HG03354 (cell line): ENCODE measurements at regions not wholly inside any gene's neighbourhood (a gene's known extent, or its start where the extent isn't known, plus 50 kb on each side); places are given as distances from the start of the nearest gene placed in this dataset.

ENCODE experiments used
- ATAC-seq: cut with Tn5 transposase; IDR thresholded peaks from one replicate; pipeline ENCODE4 v1.9.1; 2021; ENCODE audit warnings: mild to moderate bottlenecking; ENCODE audit not compliant: unreplicated experiment, poor library complexity, severe bottlenecking

- no peak for ATAC-seq
These were observed 471.1 kb upstream of the FAM98A start for GRCh38 chr2:34070196-34070595.

DNA sequence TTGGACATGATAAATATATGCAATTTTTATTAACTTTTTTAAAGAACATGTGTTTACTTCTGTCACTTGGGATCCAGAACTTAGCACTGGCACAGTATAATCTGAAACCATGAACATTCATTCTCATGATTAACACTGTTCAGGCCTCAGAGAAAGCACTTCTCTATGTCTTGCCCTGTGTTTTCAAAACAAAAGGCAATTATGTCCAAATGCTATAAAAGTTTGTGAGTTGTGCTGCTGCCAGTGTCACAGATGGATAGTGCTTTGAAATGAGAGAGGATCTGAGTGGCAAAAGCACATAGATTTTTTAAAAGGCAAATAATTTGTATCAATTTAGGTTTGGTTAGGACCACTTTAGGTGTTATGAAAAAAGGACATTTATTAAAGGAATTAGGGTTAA is 470.5 kb upstream of the FAM98A start:
- ATAC-seq: no peak

DNA sequence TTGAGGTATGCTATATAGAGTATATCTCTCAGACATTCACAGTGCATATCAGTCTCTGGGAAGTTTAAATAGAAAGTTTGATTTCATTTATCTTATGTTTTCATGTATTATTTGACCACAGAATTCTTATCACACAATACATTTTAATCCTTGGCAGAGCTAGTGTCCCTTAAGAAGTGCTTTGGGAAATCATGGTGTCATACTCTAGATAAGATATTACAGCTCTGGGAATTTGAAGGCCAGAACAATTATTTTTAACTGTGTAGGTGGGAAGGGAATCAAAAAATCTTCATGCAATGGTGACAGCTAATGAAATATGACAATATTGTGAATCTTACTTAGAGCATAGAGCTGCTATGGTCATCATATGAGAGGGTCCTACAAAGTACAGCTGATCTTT is 451.3 kb upstream of the FAM98A start:
- no peak for ATAC-seq

- ATAC-seq: no peak
These were observed 446.1 kb upstream of the FAM98A start for GRCh38 chr2:34045101-34045655.

DNA sequence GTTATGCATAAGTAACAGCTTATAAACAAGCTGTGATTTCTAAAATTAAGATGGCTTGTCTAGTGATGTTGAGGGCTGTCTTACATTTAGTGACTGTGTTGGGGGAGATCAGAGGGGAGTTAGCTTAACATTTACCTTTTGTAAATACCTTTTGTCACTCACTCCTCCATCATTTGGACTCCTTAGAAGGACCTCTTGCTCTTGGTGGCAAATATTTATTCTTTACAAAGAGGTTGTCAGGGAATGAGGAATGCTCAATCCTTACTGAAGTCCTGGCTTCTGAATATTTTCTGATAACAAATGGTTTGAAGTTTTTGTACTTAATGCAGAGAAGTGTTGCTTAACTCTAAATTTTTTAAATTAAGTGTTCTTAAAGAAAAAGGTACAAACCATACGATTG is 438.8 kb upstream of the FAM98A start:
- no peak for ATAC-seq

DNA sequence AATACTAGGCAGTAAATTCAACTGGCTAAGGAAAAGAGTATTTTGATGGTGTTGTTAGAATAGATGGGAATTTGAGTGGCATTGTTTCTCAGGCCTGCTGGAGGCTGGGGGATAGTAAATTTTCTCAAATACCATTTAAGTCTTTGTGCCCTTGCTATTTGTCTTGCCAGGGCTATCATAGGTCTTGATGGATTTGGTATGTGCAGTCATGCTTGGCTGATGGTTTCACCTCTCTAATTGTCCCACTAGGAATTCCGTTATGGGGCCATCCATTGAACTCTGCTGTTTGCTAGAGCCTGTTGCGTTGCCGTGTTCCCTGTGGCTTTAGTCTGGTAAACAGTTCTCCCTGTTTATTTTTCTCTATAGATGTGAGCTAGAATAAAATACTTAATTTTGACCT is 438.1 kb upstream of the FAM98A start:
- no peak for ATAC-seq

GRCh38 chr2:34031097-34031496 is 432.0 kb upstream of the FAM98A start:
- ATAC-seq: no peak

- no peak for ATAC-seq
These were observed 431.2 kb upstream of the FAM98A start for GRCh38 chr2:34030273-34030672.

DNA sequence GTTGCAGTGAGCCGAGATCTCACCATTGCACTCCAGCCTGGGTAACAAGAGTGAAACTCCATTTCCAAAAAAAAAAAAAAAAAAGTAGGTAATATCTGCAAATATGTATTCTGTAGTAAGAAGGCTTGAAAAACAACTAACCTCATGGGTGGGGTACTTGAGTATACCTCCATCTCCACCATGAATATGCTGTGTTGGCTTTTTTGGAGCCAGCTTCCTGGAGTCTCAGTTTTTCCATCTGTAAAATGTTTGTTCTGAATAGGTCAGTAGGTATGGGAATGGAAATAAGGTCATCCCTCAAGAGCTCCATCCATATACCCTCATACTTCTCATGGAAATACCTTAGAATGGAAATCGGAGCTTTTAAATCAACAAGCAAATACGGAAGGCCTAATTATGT is 430.0 kb upstream of the FAM98A start:
- ATAC-seq: no peak

DNA sequence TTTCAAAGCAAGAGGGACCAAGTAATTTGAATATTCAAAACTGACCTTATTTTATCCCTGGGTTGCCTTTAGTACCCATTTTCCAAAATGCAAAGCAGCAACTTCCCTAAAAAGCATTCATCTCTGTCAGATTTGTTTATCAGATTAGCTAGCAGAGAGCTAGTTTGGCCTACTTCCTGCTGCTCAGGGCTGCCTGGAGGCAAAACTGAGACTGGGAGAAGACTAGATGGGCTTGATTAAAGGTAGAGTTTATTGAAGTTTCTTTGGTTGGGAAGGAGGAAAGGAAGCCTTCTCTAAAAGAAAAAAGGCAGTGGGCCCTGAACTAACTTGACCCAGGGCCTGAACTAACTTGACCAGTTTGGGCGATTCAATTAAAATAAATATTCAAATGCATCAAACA is 426.1 kb upstream of the FAM98A start:
- no peak for ATAC-seq

GRCh38 chr2:34012715-34013302 is 413.7 kb upstream of the FAM98A start:
- ATAC-seq: peak; percentile 91

GRCh38 chr2:34011684-34012083 is 412.6 kb upstream of the FAM98A start:
- no peak for ATAC-seq

DNA sequence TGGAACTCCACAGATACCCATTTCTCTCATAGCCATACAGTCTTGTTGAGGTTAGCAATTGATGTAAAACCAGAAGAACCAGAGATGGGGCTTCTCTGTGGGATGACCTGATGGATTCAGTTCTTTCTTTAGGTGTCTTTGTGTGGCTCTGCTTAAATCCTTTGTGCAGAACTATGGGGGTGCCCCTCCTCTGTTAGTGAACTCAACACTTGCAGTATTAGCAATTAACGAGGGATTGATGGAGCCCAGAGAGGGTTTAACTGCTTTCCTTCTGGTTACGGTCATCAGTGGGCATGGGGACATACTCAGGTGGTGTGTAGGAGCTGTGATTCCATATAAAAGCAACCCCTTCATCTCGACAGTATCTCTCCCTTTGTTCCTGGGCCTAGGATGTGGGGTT is 406.8 kb upstream of the FAM98A start:
- no peak for ATAC-seq

- no peak for ATAC-seq
These were observed 405.8 kb upstream of the FAM98A start for GRCh38 chr2:34004936-34005335.

- ATAC-seq: no peak
These were observed 404.7 kb upstream of the FAM98A start for GRCh38 chr2:34003795-34004194.

- ATAC-seq: no peak
These were observed 402.5 kb upstream of the FAM98A start for GRCh38 chr2:34001557-34001956.

DNA sequence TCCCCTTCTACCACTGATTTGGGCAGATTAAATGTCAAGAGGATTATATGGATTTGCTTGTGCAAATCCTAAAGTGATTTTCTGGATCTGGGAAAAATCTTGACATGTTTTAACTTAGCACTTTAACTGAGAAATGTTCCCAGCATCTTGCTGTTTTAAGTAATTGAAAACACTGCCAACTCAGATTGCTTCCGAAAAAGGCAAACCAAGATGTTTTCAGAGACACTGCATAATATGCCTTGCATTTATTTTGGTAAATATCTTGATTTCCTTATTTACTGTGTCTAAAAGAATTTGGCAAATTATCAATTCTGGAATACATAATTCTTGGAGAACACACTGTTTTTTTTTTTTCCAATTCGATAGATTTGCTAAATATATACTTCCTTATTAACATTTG is 385.0 kb upstream of the FAM98A start:
- no peak for ATAC-seq

- no peak for ATAC-seq
These were observed 379.4 kb upstream of the FAM98A start for GRCh38 chr2:33978471-33978870.

GRCh38 chr2:33975498-33975897 is 376.4 kb upstream of the FAM98A start:
- no peak for ATAC-seq

- no peak for ATAC-seq
These were observed 368.0 kb upstream of the FAM98A start for GRCh38 chr2:33967103-33967502.

- ATAC-seq: no peak
These were observed 359.5 kb upstream of the FAM98A start for GRCh38 chr2:33958591-33958990.

DNA sequence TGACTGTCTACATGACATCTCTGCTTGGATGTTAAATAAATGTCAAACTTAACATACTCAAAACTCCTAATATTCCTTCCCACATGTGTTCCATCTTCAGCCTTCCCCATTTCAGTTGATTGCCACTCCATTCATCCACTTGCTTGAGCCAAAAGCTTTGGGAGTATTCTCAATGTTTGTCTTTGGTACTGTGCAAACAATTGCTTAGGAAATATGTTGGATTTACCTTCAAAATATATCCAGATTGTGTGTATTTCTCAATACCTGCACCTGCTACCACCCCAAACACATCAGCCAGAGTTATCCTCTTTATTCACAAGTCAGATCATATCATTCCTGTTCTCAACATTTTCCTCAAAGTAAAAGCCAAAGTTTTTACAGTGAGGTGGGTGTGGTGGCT is 350.3 kb upstream of the FAM98A start:
- ATAC-seq: no peak
